ENCODE measurements at regions not wholly inside any gene's neighbourhood (a gene's known extent, or its start where the extent isn't known, plus 50 kb on each side); places are given as distances from the start of the nearest gene placed in this dataset.

- ATAC-seq = no peak
- no peak for TF ChIP-seq POU6F1 (CRISPR knock-in tag; IDR thresholded peaks at IDR 0.05; ENCODE audit: borderline replicate concordance, low read depth)
These were observed 947.0 kb upstream of the CDH2 start for GRCh38 chr18:29123706-29124530.

GRCh38 chr18:29104671-29105070 is 927.7 kb upstream of the CDH2 start:
- no peak for ATAC-seq
- TF ChIP-seq ZFP30 (CRISPR knock-in tag; IDR thresholded peaks at IDR 0.05) = no peak
- TF ChIP-seq ZNF70 (CRISPR knock-in tag; IDR thresholded peaks at IDR 0.05) = no peak
- TF ChIP-seq BACH2 (CRISPR knock-in tag; IDR thresholded peaks at IDR 0.05; ENCODE audit: borderline replicate concordance) = no peak
- TF ChIP-seq CSDC2 (CRISPR knock-in tag; IDR thresholded peaks at IDR 0.05) = no peak

- TF ChIP-seq CSDC2 (CRISPR knock-in tag; IDR thresholded peaks at IDR 0.05) (no peak), ZFP3 (CRISPR knock-in tag; IDR thresholded peaks at IDR 0.05) (no peak), ZNF565 (CRISPR knock-in tag; conservative IDR thresholded peaks at IDR 0.05; ENCODE audit: low read depth) (no peak), ISL1 (CRISPR knock-in tag; IDR thresholded peaks at IDR 0.05) (peak; percentile 67), ESRRG (CRISPR knock-in tag; IDR thresholded peaks at IDR 0.05) (no peak), PPARA (CRISPR knock-in tag; IDR thresholded peaks at IDR 0.05; ENCODE audit: borderline replicate concordance) (no peak), POU6F1 (CRISPR knock-in tag; IDR thresholded peaks at IDR 0.05; ENCODE audit: borderline replicate concordance, low read depth) (no peak), CREB5 (CRISPR knock-in tag; IDR thresholded peaks at IDR 0.05; ENCODE audit: low read depth) (no peak)
- no peak for ATAC-seq
These were observed 927.3 kb upstream of the CDH2 start for GRCh38 chr18:29104227-29104626.

- no peak for ATAC-seq
- TF ChIP-seq ISL1 (CRISPR knock-in tag; IDR thresholded peaks at IDR 0.05) (no peak), ZFP3 (CRISPR knock-in tag; IDR thresholded peaks at IDR 0.05) (no peak), ZNF8 (CRISPR knock-in tag; IDR thresholded peaks at IDR 0.05) (no peak), RARB (CRISPR knock-in tag; IDR thresholded peaks at IDR 0.05) (no peak), ZC3H10 (CRISPR knock-in tag; IDR thresholded peaks at IDR 0.05) (no peak), ZNF70 (CRISPR knock-in tag; IDR thresholded peaks at IDR 0.05) (no peak), ZFP30 (CRISPR knock-in tag; IDR thresholded peaks at IDR 0.05) (no peak)
These were observed 919.3 kb upstream of the CDH2 start for GRCh38 chr18:29096079-29096770.

- no peak for ATAC-seq
- no peak for TF ChIP-seq POU6F1 (CRISPR knock-in tag; IDR thresholded peaks at IDR 0.05; ENCODE audit: borderline replicate concordance, low read depth)
- TF ChIP-seq OSR1 (CRISPR knock-in tag; IDR thresholded peaks at IDR 0.05) = no peak
- TF ChIP-seq TCF4 (CRISPR knock-in tag; IDR thresholded peaks at IDR 0.05; ENCODE audit: borderline replicate concordance) = no peak
- TF ChIP-seq ESRRG (CRISPR knock-in tag; IDR thresholded peaks at IDR 0.05) = no peak
- TF ChIP-seq ZNF70 (CRISPR knock-in tag; IDR thresholded peaks at IDR 0.05) = no peak
- TF ChIP-seq ZFP30 (CRISPR knock-in tag; IDR thresholded peaks at IDR 0.05) = no peak
- TF ChIP-seq PPARA (CRISPR knock-in tag; IDR thresholded peaks at IDR 0.05; ENCODE audit: borderline replicate concordance) = no peak
- no peak for TF ChIP-seq CSDC2 (CRISPR knock-in tag; IDR thresholded peaks at IDR 0.05)
- no peak for TF ChIP-seq ZFP3 (CRISPR knock-in tag; IDR thresholded peaks at IDR 0.05)
- no peak for TF ChIP-seq TOX (CRISPR knock-in tag; IDR thresholded peaks at IDR 0.05; ENCODE audit: borderline replicate concordance)
- TF ChIP-seq CSRNP3 (CRISPR knock-in tag; IDR thresholded peaks at IDR 0.05) = no peak
These were observed 910.8 kb upstream of the CDH2 start for GRCh38 chr18:29087616-29088246.

All from SK-N-SH treated with all-trans-retinoic acid at 6 μM for 48 hours (cell line).